ENCODE measurements at regions not wholly inside any gene's neighbourhood (a gene's known extent, or its start where the extent isn't known, plus 50 kb on each side); places are given as distances from the start of the nearest gene placed in this dataset.
A peak's percentile ranks its signal among the peaks of the same experiment; 100 is the strongest.

- TF ChIP-seq CTCF (IDR thresholded peaks at IDR 0.05) = no peak
- Histone ChIP-seq H3K36me3 (ENCODE audit: insufficient read depth in 1 of 2, low read depth in 1 of 2) (no peaks in the 10 kb centered on the region), H3K4me3 (no peak overlapping the region), H3K27ac (no peak overlapping the region), H3K4me1 (peaks cover 3% of the 10 kb centered on the region), H3K27me3 (ENCODE audit: insufficient read depth in 3 of 3, low read length in 2 of 3) (peaks cover 0 to 2% (median 0%) of the 10 kb centered on the region in 3 donors), H3K9me3 (no peaks in the 10 kb centered on the region)
- ATAC-seq (no peak), DNase-seq (no peak)
- WGBS, 3 donors = 79 to 85% (median 79%) methylated on average over 7 of the region's 7 CpGs
- intact Hi-C loops (cut with DNase I) = loop anchor here in 1 of 2 donors (10.0 kb wide), 1 partner anchor 73 kb away; no protein-coding TSS in a partner anchor
These were observed 176.9 kb downstream of the FOXA2 start for GRCh38 chr20:22407237-22408193.

GRCh38 chr20:22404419-22405170, 179.8 kb downstream of the FOXA2 start:
- Histone ChIP-seq H3K27me3 (ENCODE audit: insufficient read depth in 3 of 3, low read length in 2 of 3) (peaks cover 0 to 5% (median 5%) of the 10 kb centered on the region in 3 donors), H3K36me3 (ENCODE audit: insufficient read depth in 1 of 2, low read depth in 1 of 2) (no peaks in the 10 kb centered on the region), H3K4me3 (peak overlapping the region; percentile 52), H3K4me1 (peaks cover 3% of the 10 kb centered on the region), H3K9me3 (no peaks in the 10 kb centered on the region), H3K27ac (no peak overlapping the region)
- DNase-seq (no peak), ATAC-seq (peak in 2 of 4 donors; percentile 26 to 47)
- 32 to 46% (median 40%) methylated on average over 7 of the region's 7 CpGs for WGBS, 3 donors
- intact Hi-C loops (cut with DNase I) = loop anchor here in 1 of 2 donors (10.0 kb wide), 1 partner anchor 70 kb away; no protein-coding TSS in a partner anchor
- no peak for TF ChIP-seq CTCF (IDR thresholded peaks at IDR 0.05)

- H3K4me3 ChIP-seq = peak overlapping the region; percentile 52
- 14 to 21% (median 14%) methylated on average over 13 of the region's 13 CpGs for WGBS, 3 donors
- no peaks in the 10 kb centered on the region for H3K36me3 ChIP-seq (ENCODE audit: insufficient read depth in 1 of 2, low read depth in 1 of 2)
- H3K9me3 ChIP-seq = no peaks in the 10 kb centered on the region
- TF ChIP-seq CTCF (IDR thresholded peaks at IDR 0.05) = no peak
- H3K27ac ChIP-seq = no peak overlapping the region
- intact Hi-C loops (cut with DNase I) = loop anchor here in 1 of 2 donors (10.0 kb wide), 1 partner anchor 69 kb away; no protein-coding TSS in a partner anchor
- peaks cover 3% of the 10 kb centered on the region for H3K4me1 ChIP-seq
- DNase-seq = no peak
- H3K27me3 ChIP-seq (ENCODE audit: insufficient read depth in 3 of 3, low read length in 2 of 3) = peaks cover 0 to 5% (median 5%) of the 10 kb centered on the region in 3 donors
- peak in 1 of 4 donors; percentile 42 for ATAC-seq
These were observed 180.6 kb downstream of the FOXA2 start for GRCh38 chr20:22403632-22404361.

GRCh38 chr20:22403022-22403631, 181.2 kb downstream of the FOXA2 start:
- H3K4me1 ChIP-seq = peaks cover 3% of the 10 kb centered on the region
- H3K36me3 ChIP-seq (ENCODE audit: insufficient read depth in 1 of 2, low read depth in 1 of 2) = no peaks in the 10 kb centered on the region
- no peak for DNase-seq
- WGBS, 3 donors = 22 to 27% (median 23%) methylated on average over 13 of the region's 13 CpGs
- H3K4me3 ChIP-seq = peak overlapping the region; percentile 52
- ATAC-seq = no peak
- no peaks in the 10 kb centered on the region for H3K9me3 ChIP-seq
- TF ChIP-seq CTCF (IDR thresholded peaks at IDR 0.05) = no peak
- H3K27me3 ChIP-seq (ENCODE audit: insufficient read depth in 3 of 3, low read length in 2 of 3) = peaks cover 0 to 5% (median 5%) of the 10 kb centered on the region in 3 donors
- intact Hi-C loops (cut with DNase I) = loop anchor here in 1 of 2 donors (10.0 kb wide), 1 partner anchor 68 kb away; no protein-coding TSS in a partner anchor
- H3K27ac ChIP-seq = no peak overlapping the region
